IMR-90 (cell line): ENCODE measurements at regions not wholly inside any gene's neighbourhood (a gene's known extent, or its start where the extent isn't known, plus 50 kb on each side); places are given as distances from the start of the nearest gene placed in this dataset.

Experiments
- ATAC-seq: fragments of 200-7000 bp; cut with Tn5 transposase; 2 replicates; pipeline ENCODE4 v1.9.1; 2020; ENCODE audit warnings: low read depth, mild to moderate bottlenecking, moderate library complexity
- BruUV-seq: library from RNA; stranded (reverse); fragments of 400-500 nt; replicated peaks from 2 replicates; lab custom pipeline; 2021; lab: Mats Ljungman, UMichigan
- CTCF ChIA-PET: fragments of 300-600 bp; formaldehyde crosslinking; extraction: SDS; loops from one replicate; lab custom pipeline; 2021; ENCODE audit warnings: antibody characterized with exemption; lab: Yijun Ruan, JAX
- POLR2A ChIA-PET: fragments of 300-600 bp; sonication (Branson Sonifier 250); formaldehyde crosslinking; loops from one replicate; lab custom pipeline; 2022; ENCODE audit warnings: antibody characterized with exemption; ENCODE audit not compliant: unreplicated experiment; lab: Charles Lee
- DNase-seq: peaks from one replicate; pipeline ENCODE4 v3.0.0; 2013
- H2AFZ ChIP-seq: replicated peaks from 2 replicates; pipeline ENCODE3; 2013; ENCODE audit warnings: low read length, mild to moderate bottlenecking; ENCODE audit not compliant: poor library complexity
- H2AK5ac ChIP-seq: 2 replicates; pipeline ENCODE4 v1.6.1; 2013; ENCODE audit warnings: low read depth, low read length, inconsistent platforms
- H2AK9ac ChIP-seq: replicated peaks from 2 replicates; pipeline ENCODE3; 2013; ENCODE audit warnings: mild to moderate bottlenecking, low read depth, low read length, moderate library complexity; ENCODE audit not compliant: poor library complexity
- H2BK120ac ChIP-seq: 2 replicates; pipeline ENCODE4 v1.6.1; 2013; ENCODE audit warnings: low read depth, low read length, inconsistent platforms
- H2BK15ac ChIP-seq: 3 replicates; pipeline ENCODE4 v1.6.1; 2013; ENCODE audit warnings: low read depth, low read length, inconsistent platforms
- H2BK20ac ChIP-seq: 2 replicates; pipeline ENCODE4 v1.6.1; 2013; ENCODE audit warnings: low read depth, mild to moderate bottlenecking, inconsistent platforms, low read length, moderate library complexity
- H2BK5ac ChIP-seq: 2 replicates; pipeline ENCODE4 v1.6.1; 2013; ENCODE audit warnings: mild to moderate bottlenecking, low read depth, low read length, inconsistent platforms; ENCODE audit not compliant: poor library complexity, severe bottlenecking
- H3K14ac ChIP-seq: replicated peaks from 2 replicates; pipeline ENCODE4 v1.6.1; 2013; ENCODE audit warnings: low read depth, low read length, inconsistent platforms
- H3K18ac ChIP-seq: 2 replicates; pipeline ENCODE4 v1.6.1; 2013; ENCODE audit warnings: low read depth, low read length, control low read depth
- H3K23ac ChIP-seq: 2 replicates; pipeline ENCODE4 v1.6.1; 2013; ENCODE audit warnings: low read depth, low read length, inconsistent platforms
- H3K27ac ChIP-seq: 2 replicates; pipeline ENCODE4 v1.5.1; 2013; ENCODE audit warnings: mild to moderate bottlenecking, control low read depth, low read length; ENCODE audit not compliant: insufficient read depth
- H3K27me3 ChIP-seq: 2 replicates; pipeline ENCODE4 v1.6.1; 2013; ENCODE audit warnings: low read length; ENCODE audit not compliant: control insufficient read depth, insufficient read depth
- H3K36me3 ChIP-seq: 2 replicates; pipeline ENCODE4 v1.6.1; 2013; ENCODE audit warnings: low read length, mixed read lengths; ENCODE audit not compliant: control insufficient read depth, insufficient read depth
- H3K4ac ChIP-seq: 2 replicates; pipeline ENCODE4 v1.6.1; 2013; ENCODE audit warnings: low read depth, low read length, inconsistent platforms
- H3K4me1 ChIP-seq: 2 replicates; pipeline ENCODE4 v1.6.1; 2013; ENCODE audit warnings: low read length, mixed read lengths; ENCODE audit not compliant: control insufficient read depth, insufficient read depth
- H3K4me2 ChIP-seq: 2 replicates; pipeline ENCODE4 v1.6.1; 2013; ENCODE audit warnings: low read depth, mild to moderate bottlenecking, control low read depth, low read length, moderate library complexity
- H3K4me3 ChIP-seq: 2 replicates; pipeline ENCODE4 v1.5.1; 2013; ENCODE audit warnings: low read depth, mild to moderate bottlenecking, control low read depth, low read length, moderate library complexity; ENCODE audit not compliant: insufficient read depth
- H3K56ac ChIP-seq: 2 replicates; pipeline ENCODE4 v1.6.1; 2013; ENCODE audit warnings: low read length, inconsistent platforms; ENCODE audit not compliant: insufficient read depth; ENCODE audit errors: extremely low read depth
- H3K79me1 ChIP-seq, 2 experiments: 2 replicates each; pipeline ENCODE4 v1.6.1; 2013; ENCODE audit warnings: low read length in 2 of 2, inconsistent platforms in 1 of 2, low read depth in 1 of 2
- H3K9ac ChIP-seq: 2 replicates; pipeline ENCODE4 v1.6.1; 2013; ENCODE audit warnings: low read depth, low read length, control low read depth
- H3K9me1 ChIP-seq: 2 replicates; pipeline ENCODE4 v1.6.1; 2013; ENCODE audit warnings: low read length, inconsistent platforms; ENCODE audit not compliant: insufficient read depth
- H3K9me3 ChIP-seq: 2 replicates; pipeline ENCODE4 v1.6.1; 2013; ENCODE audit warnings: low read length; ENCODE audit not compliant: control insufficient read depth, insufficient read depth
- H4K20me1 ChIP-seq: 2 replicates; pipeline ENCODE4 v1.6.1; 2013; ENCODE audit warnings: low read length, inconsistent platforms; ENCODE audit not compliant: insufficient read depth
- H4K5ac ChIP-seq: 2 replicates; pipeline ENCODE4 v1.6.1; 2013; ENCODE audit warnings: mild to moderate bottlenecking, low read depth, low read length, control low read depth
- H4K8ac ChIP-seq, 2 experiments: 2 replicates each; pipeline ENCODE4 v1.6.1; 2013; ENCODE audit warnings: low read depth in 2 of 2, low read length in 2 of 2, control low read depth in 1 of 2, inconsistent platforms in 1 of 2
- H4K91ac ChIP-seq: 2 replicates; pipeline ENCODE4 v1.6.1; 2013; ENCODE audit warnings: low read depth, low read length, inconsistent platforms; ENCODE audit not compliant: insufficient read depth
- BHLHE40 ChIP-seq: fragments of 150-350 bp; IDR thresholded peaks from 2 replicates; pipeline ENCODE4 v1.6.1; 2016; ENCODE audit warnings: mild to moderate bottlenecking, low read depth, low read length
- CEBPB ChIP-seq: IDR thresholded peaks from 2 replicates; pipeline ENCODE4 v1.6.1; 2012; ENCODE audit warnings: low read depth, low read length, improper control_type of control experiment
- CHD1 ChIP-seq: IDR thresholded peaks from 2 replicates; pipeline ENCODE4 v1.6.1; 2012; ENCODE audit warnings: low read depth, low read length, improper control_type of control experiment
- FOS ChIP-seq: fragments of 150-350 bp; IDR thresholded peaks from 2 replicates; pipeline ENCODE4 v1.6.1; 2016; ENCODE audit warnings: low read depth, low read length
- MAFK ChIP-seq: IDR thresholded peaks from 2 replicates; pipeline ENCODE4 v1.6.1; 2012; ENCODE audit warnings: low read depth, low read length, improper control_type of control experiment
- MAZ ChIP-seq: IDR thresholded peaks from 2 replicates; pipeline ENCODE4 v1.6.1; 2012; ENCODE audit warnings: low read depth, mild to moderate bottlenecking, low read length, improper control_type of control experiment, moderate library complexity, borderline replicate concordance
- MXI1 ChIP-seq: IDR thresholded peaks from 2 replicates; pipeline ENCODE4 v1.6.1; 2012; ENCODE audit warnings: low read depth, mild to moderate bottlenecking, low read length, moderate library complexity, borderline replicate concordance
- NFE2L2 ChIP-seq: fragments of 150-350 bp; IDR thresholded peaks from 2 replicates; pipeline ENCODE4 v1.6.1; 2016; ENCODE audit warnings: low read depth, mild to moderate bottlenecking, low read length
- POLR2A ChIP-seq: IDR thresholded peaks from 2 replicates; pipeline ENCODE4 v1.6.1; 2012; ENCODE audit warnings: mild to moderate bottlenecking, low read depth, low read length
- RAD21 ChIP-seq: IDR thresholded peaks from 2 replicates; pipeline ENCODE4 v1.6.1; 2012; ENCODE audit warnings: low read length, improper control_type of control experiment
- RCOR1 ChIP-seq: IDR thresholded peaks from 2 replicates; pipeline ENCODE4 v1.6.1; 2012; ENCODE audit warnings: mild to moderate bottlenecking, low read length, improper control_type of control experiment; ENCODE audit not compliant: insufficient replicate concordance
- RFX5 ChIP-seq: IDR thresholded peaks from 2 replicates; pipeline ENCODE4 v1.8.0; 2012; ENCODE audit warnings: low read depth, mild to moderate bottlenecking, low read length, moderate library complexity
- SMC3 ChIP-seq: fragments of 150-350 bp; IDR thresholded peaks from 2 replicates; pipeline ENCODE4 v1.6.1; 2016; ENCODE audit warnings: low read depth, mild to moderate bottlenecking, antibody characterized with exemption, low read length, moderate library complexity
- WGBS, 2 experiments: methylation state at CpG; one replicate each; pipeline versions ENCODE4 v1.1.5 to v1.1.7; 2013; ENCODE audit warnings: missing lambda C conversion rate in 2 of 2; ENCODE audit not compliant: insufficient read length in 1 of 2; ENCODE audit errors: extremely low coverage in 2 of 2; 5-methylcytosine and 5-hydroxymethylcytosine counted together
- dilution Hi-C: fragments of 300-500 bp; cut with HindIII; formaldehyde crosslinking; loops from one replicate; pipeline ENCODE4 v1.14.3; 2018; ENCODE audit warnings: low sequenced_read_pairs; ENCODE audit not compliant: unreplicated experiment
- in situ Hi-C: fragments of 300-500 bp; cut with MboI; formaldehyde crosslinking; loops from 3 replicates; pipeline ENCODE4 v1.14.3; 2019; ENCODE audit warnings: low sequenced_read_pairs, inconsistent platforms, mixed read lengths
- intact Hi-C: fragments of 100-400 bp; cut with micrococcal nuclease; formaldehyde crosslinking; loops from 2 replicates; pipeline ENCODE4 v1.10.0; 2022
- TF ChIP-seq, protein P1 (sequence below): conservative IDR thresholded peaks from 2 replicates; pipeline ENCODE4 v1.5.1; 2012; ENCODE audit warnings: mild to moderate bottlenecking, low read depth, low read length, improper control_type of control experiment
- TF ChIP-seq, protein P2 (sequence below): fragments of 150-350 bp; IDR thresholded peaks from 2 replicates; pipeline ENCODE4 v1.6.1; 2017; ENCODE audit warnings: mild to moderate bottlenecking, antibody characterized with exemption, low read length, low read depth
- TF ChIP-seq, protein P3 (sequence below): fragments of 150-350 bp; IDR thresholded peaks from 2 replicates; pipeline ENCODE4 v1.6.1; 2016; ENCODE audit warnings: low read depth, mild to moderate bottlenecking, low read length, moderate library complexity, borderline replicate concordance

DNA sequence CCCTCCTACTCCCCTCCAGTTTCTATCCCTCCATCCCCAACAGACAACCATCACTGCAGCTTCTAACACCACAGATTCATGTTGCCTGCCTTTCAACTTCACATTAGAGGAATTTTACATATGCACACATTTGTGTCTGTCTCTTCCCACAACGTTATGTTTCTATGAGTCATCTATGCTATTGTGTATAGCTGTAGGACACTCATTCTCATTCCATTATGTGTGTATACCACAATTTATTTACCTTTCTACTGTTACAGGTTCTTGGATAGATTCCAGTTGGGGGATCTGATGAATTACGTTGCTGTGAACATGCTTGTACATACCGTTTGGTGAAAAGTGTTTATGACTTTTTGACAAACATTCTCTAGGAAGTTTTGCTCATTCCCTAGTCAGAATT is 58.8 kb upstream of the TRPC3 start:
- Histone ChIP-seq H2BK15ac (peak overlapping the region; percentile 48; the same call in 2 of the 3 replicates), H3K18ac (peak overlapping the region; percentile 91; the same call in 1 of the 2 replicates), H3K4ac (peak overlapping the region; percentile 92; the same call in 1 of the 2 replicates), H2AK5ac (no peak overlapping the region; the same call in 1 of the 2 replicates), H3K79me1 (no peaks in the 10 kb centered on the region; a peak in 1 of 4 replicates), H2BK20ac (peak overlapping the region; percentile 86), H3K4me3 (no peak overlapping the region), H3K27ac (no peak overlapping the region), H3K4me1 (peaks cover 21% of the 10 kb centered on the region), H3K9me3 (no peaks in the 10 kb centered on the region), H3K56ac (no peak overlapping the region; the same call in 1 of the 2 replicates), H3K23ac (no peak overlapping the region), H3K14ac (no peak overlapping the region), H4K8ac (0 out of 4 replicates have a peak overlapping the region, but pooled peaks of 1 of the 2 experiments have one; percentile 48), H3K4me2 (peak overlapping the region; percentile 66; the same call in 1 of the 2 replicates), H4K5ac (no peak overlapping the region), H2BK5ac (peak overlapping the region; percentile 89), H3K27me3 (no peaks in the 10 kb centered on the region), H2BK120ac (peak overlapping the region; percentile 91), H4K20me1 (no peaks in the 10 kb centered on the region), H3K9ac (no peak overlapping the region), H2AFZ (no peak overlapping the region), H2AK9ac (no peak overlapping the region), H3K36me3 (no peaks in the 10 kb centered on the region), H4K91ac (peak overlapping the region; percentile 7; the same call in 1 of the 2 replicates), H3K9me1 (peaks cover 9% of the 10 kb centered on the region)
- in situ Hi-C loops (no loop called here), intact Hi-C loops (no loop called here), dilution Hi-C loops (no loop called here)
- no CpG with 5 or more reads among the region's 3 CpGs for WGBS, 2 experiments
- BruUV-seq: no TSS peak
- no peak for TF ChIP-seq NFE2L2
- TF ChIP-seq, protein P1, sequence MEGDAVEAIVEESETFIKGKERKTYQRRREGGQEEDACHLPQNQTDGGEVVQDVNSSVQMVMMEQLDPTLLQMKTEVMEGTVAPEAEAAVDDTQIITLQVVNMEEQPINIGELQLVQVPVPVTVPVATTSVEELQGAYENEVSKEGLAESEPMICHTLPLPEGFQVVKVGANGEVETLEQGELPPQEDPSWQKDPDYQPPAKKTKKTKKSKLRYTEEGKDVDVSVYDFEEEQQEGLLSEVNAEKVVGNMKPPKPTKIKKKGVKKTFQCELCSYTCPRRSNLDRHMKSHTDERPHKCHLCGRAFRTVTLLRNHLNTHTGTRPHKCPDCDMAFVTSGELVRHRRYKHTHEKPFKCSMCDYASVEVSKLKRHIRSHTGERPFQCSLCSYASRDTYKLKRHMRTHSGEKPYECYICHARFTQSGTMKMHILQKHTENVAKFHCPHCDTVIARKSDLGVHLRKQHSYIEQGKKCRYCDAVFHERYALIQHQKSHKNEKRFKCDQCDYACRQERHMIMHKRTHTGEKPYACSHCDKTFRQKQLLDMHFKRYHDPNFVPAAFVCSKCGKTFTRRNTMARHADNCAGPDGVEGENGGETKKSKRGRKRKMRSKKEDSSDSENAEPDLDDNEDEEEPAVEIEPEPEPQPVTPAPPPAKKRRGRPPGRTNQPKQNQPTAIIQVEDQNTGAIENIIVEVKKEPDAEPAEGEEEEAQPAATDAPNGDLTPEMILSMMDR: no peak
- no peak for TF ChIP-seq SMC3
- TF ChIP-seq CHD1: no peak
- no peak for TF ChIP-seq RCOR1
- TF ChIP-seq, protein P2, sequence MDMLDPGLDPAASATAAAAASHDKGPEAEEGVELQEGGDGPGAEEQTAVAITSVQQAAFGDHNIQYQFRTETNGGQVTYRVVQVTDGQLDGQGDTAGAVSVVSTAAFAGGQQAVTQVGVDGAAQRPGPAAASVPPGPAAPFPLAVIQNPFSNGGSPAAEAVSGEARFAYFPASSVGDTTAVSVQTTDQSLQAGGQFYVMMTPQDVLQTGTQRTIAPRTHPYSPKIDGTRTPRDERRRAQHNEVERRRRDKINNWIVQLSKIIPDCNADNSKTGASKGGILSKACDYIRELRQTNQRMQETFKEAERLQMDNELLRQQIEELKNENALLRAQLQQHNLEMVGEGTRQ: no peak
- TF ChIP-seq MXI1: no peak
- TF ChIP-seq POLR2A: no peak
- TF ChIP-seq FOS: peak; percentile 91
- no peak for TF ChIP-seq RFX5
- TF ChIP-seq, protein P3, sequence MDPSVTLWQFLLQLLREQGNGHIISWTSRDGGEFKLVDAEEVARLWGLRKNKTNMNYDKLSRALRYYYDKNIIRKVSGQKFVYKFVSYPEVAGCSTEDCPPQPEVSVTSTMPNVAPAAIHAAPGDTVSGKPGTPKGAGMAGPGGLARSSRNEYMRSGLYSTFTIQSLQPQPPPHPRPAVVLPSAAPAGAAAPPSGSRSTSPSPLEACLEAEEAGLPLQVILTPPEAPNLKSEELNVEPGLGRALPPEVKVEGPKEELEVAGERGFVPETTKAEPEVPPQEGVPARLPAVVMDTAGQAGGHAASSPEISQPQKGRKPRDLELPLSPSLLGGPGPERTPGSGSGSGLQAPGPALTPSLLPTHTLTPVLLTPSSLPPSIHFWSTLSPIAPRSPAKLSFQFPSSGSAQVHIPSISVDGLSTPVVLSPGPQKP: no peak
- 0 out of 2 replicates have a peak, but pooled peaks have one; percentile 10 for TF ChIP-seq CEBPB
- no peak for TF ChIP-seq MAFK
- TF ChIP-seq RAD21: no peak
- no peak for TF ChIP-seq MAZ
- TF ChIP-seq BHLHE40: peak; percentile 64
- ATAC-seq (peak; percentile 78), DNase-seq (peak; percentile 95)
- POLR2A ChIA-PET: no interaction called here
- CTCF ChIA-PET: no interaction called here
